ENCODE measurements at regions not wholly inside any gene's neighbourhood (a gene's known extent, or its start where the extent isn't known, plus 50 kb on each side); places are given as distances from the start of the nearest gene placed in this dataset.

- FAIRE-seq (no peak), DNase-seq (ENCODE audit: insufficient read length, low spot score) (no peak)
- no peak for TF ChIP-seq CTCF (IDR thresholded peaks at IDR 0.05; ENCODE audit: insufficient read depth, missing control alignments)
Observed at GRCh38 chr1:95506736-95507414, 272.9 kb downstream of the RWDD3 start.

- no peak for FAIRE-seq
- TF ChIP-seq CTCF (IDR thresholded peaks at IDR 0.05; ENCODE audit: insufficient read depth, missing control alignments) = no peak
Observed at GRCh38 chr1:95509989-95510388, 276.0 kb downstream of the RWDD3 start.

GRCh38 chr1:95512925-95513324 lies 278.9 kb downstream of the RWDD3 start:
- DNase-seq (ENCODE audit: insufficient read length, low spot score) = no peak
- no peak for FAIRE-seq

More at GRCh38 chr1:95509989-95510388, 276.0 kb downstream of the RWDD3 start:
- DNase-seq (ENCODE audit: insufficient read length, low spot score) = no peak

GRCh38 chr1:95517506-95517905 lies 283.5 kb downstream of the RWDD3 start:
- DNase-seq (ENCODE audit: insufficient read length, low spot score) = no peak
- TF ChIP-seq CTCF (IDR thresholded peaks at IDR 0.05; ENCODE audit: insufficient read depth, missing control alignments) = no peak
- FAIRE-seq = no peak

More at GRCh38 chr1:95512925-95513324, 278.9 kb downstream of the RWDD3 start:
- TF ChIP-seq CTCF (IDR thresholded peaks at IDR 0.05; ENCODE audit: insufficient read depth, missing control alignments) = no peak

GRCh38 chr1:95518310-95518709 lies 284.3 kb downstream of the RWDD3 start:
- DNase-seq (ENCODE audit: insufficient read length, low spot score) (no peak), FAIRE-seq (no peak)
- TF ChIP-seq CTCF (IDR thresholded peaks at IDR 0.05; ENCODE audit: insufficient read depth, missing control alignments) = no peak

- TF ChIP-seq CTCF (IDR thresholded peaks at IDR 0.05; ENCODE audit: insufficient read depth, missing control alignments) = no peak
- DNase-seq (ENCODE audit: insufficient read length, low spot score) = no peak
- no peak for FAIRE-seq
Observed at GRCh38 chr1:95520390-95520789, 286.4 kb downstream of the RWDD3 start.

GRCh38 chr1:95532335-95532734 lies 298.3 kb downstream of the RWDD3 start:
- no peak for FAIRE-seq
- no peak for DNase-seq (ENCODE audit: insufficient read length, low spot score)

More at GRCh38 chr1:95532335-95532734, 298.3 kb downstream of the RWDD3 start:
- TF ChIP-seq CTCF (IDR thresholded peaks at IDR 0.05; ENCODE audit: insufficient read depth, missing control alignments) = no peak

All from D721Med (cell line).